ENCODE measurements at regions not wholly inside any gene's neighbourhood (a gene's known extent, or its start where the extent isn't known, plus 50 kb on each side); places are given as distances from the start of the nearest gene placed in this dataset.

DNA sequence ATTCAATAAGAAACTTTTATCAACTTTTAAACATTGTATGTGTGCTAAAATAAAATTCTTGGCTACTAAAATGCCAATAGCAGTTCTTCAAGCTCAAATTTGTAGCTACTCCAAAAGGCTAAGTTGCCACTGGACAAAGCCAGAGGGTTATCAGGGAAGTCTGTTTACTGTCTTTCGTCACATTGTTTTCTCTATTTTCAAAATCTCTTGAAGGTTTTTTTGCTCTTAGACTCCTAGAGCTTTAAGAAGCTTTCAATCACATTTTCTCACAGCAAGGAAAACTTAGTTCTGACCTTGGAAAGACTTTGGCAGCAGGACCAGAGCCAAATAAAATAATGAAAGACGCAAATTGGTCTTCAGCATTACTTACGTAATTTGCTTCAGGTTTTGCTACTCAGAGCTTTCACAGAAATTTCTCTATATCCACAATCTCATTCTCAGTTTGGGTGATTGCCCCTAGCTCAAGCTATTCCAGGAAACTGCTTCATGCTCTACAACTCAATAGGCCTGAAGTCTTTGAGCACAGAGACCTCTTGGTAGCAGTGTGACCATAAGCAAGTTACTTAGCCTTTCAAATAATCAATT lies 257.7 kb downstream of the GABRG2 start:
- no peak for DNase-seq

DNA sequence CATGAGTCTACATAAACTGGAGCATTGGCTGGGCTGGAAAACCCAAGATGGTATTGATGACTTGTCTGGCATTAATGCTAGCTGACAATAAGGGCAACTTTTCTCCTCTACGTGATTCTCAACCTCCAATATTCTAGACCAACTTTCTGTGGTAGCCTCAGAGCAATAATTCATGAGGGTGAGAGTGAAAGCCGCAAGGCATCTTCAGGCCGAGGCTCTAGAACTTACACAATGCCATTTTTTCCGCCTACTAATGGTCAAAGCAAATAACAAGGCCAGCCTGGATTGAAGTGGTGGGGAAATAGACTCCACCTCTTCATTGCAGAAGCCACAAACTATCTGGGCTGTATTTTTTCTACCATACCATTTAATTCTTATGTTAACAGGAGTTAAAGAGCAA lies 267.4 kb downstream of the GABRG2 start:
- no peak for DNase-seq

DNA sequence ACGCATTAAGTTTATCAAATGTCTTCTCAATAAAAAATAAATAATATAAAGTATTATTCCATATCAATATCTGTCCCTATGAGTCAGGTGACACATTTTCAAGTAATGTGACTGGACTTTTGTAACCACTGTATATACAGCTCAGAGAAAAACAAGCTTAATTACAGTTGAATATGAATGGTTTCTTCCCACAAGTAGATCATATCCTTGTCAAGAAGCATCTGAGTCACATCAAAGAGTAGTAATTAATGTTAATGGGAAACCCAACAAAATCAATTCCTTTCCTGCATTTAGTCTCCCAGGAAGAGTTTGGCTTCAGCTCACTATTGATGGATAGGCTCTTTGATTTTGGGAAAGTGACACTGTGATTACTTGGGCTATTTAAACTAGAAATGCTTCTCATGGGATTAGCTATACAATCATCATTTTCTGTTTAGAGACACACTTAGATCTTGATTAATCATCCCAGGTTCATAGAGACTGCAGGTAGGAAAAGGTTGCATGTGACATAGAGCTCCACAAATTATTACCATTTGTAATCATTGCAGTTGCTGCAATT lies 292.9 kb downstream of the GABRG2 start:
- no peak for DNase-seq

DNA sequence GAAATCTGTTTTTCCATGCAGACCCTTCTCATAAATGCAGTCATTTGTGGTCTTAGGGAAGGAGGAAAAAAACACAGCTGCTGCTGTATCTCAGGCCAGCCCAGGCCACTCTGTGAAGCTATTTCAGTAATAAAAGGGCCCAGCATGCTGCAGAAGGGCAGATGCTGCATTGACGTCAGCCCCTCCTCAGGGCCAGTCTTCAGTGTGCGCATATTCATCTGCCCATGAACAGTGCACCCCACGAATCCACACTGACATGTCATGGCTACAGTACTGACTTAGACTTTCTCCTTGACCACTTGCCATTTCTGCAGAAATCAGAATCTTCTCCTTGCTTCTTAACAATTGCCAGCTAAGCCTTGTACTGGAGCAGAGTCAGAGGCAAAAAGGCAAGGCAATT lies 304.7 kb downstream of the GABRG2 start:
- DNase-seq, result no peak

DNA sequence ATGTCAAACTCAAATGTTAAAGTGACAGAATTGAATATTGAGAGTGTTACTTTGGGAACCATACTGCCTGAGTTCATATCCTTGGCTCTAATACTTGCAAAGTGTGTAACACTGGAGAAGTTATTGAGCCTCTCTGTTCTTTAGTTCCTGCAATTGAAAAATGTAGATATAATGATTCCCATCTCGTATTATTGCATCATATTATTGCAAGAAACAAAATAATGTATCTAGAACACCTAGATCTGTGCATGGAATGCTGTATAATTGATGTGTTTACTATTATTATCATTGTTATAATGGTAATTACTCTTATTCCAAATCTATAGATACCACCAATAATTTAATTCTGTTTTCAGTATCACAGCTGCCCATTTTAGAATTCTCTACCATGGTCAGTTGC lies 310.3 kb downstream of the GABRG2 start:
- no peak for DNase-seq

DNA sequence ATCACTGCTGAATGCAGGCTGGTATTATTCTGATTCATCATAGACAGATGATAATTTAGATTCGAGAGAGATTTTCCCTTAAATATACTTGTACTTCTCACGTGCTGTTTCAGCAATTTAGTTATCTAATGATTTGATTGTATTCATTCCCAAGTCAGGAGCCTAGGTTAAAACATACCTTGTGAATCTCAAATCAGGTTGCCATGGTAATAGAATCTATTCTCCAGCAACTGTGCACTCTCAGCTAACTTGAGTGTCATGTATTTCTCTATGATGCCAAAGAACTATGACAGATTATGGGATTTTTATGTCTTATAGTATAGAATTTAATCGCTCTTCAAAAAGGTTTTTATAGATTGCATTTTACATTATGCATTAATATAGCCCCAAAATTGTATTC lies 315.3 kb downstream of the GABRG2 start:
- DNase-seq, result no peak

DNA sequence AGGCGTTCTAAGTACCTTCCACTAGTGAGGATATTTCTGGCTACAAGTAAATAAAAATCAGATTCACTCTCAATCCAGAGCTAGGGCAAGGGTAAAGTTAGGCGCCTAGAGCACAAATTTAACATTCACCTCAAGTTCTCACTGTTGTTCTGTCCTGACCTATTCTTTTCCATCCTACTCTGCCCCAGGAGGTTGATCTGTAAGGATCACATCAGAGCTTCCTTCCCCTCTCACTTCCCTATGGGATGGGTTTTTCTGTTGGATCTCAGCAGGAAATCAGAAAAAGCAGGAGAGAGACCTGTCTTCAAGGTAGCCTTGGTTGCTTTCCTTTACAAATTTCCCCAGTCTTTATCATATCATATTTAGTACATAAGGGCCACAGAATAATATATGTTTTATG lies 316.7 kb downstream of the GABRG2 start:
- no peak for DNase-seq

DNA sequence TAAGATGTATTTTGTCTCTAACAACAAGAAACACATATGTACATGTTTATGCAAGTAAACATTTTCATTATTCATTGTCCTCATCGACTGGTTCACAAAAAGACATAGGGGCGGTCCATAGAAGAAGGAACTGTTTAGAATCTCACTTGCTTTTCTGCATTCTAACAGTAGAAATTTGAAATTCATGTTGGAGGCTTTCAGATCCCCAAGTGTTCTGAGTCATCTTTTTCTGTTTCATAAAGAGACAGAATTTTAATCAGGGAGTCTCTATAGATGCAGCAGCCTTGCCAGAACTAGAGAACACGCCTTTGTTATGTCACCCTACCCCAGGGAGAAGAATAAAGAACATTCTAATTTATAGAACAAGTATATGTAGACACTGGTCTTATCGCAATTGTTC lies 324.3 kb downstream of the GABRG2 start:
- DNase-seq, result no peak

DNA sequence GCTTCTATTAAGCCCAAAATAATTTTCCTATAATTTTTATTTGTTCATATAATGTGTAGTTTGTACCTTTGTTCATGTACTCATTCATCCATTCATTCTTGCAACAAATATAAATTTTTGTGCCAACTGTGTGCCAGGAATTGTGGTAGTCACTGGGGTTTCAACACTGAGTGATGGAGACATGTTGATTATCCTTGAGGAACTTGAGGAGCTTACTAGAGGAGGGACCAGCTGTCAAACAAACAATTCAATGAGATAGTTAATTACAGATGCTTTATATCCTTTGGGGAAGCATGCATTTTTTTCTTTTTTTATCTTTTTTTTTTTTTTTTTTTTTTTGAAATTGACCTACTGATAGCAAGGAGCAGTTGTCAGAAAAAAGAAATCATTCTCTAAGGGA lies 324.8 kb downstream of the GABRG2 start:
- DNase-seq, result no peak

DNA sequence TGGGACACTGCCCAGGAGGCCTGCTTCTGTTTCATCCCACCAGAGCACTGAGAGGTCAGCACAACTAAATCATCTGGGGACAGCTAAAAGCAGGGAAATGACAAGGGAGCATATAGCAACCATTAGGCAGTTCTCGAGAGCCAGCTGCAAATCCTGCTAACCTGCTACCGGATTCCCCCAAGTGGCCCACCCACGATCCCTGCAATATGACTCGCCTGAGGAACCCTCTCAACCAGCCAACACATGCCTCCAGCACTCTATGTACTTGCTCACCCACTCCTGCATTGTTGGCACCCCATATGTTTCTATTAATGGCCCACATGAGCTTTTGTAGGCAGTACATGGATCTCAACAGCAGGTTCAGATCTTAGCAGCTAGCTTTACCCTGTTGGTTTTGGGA lies 326.0 kb downstream of the GABRG2 start:
- no peak for DNase-seq

DNA sequence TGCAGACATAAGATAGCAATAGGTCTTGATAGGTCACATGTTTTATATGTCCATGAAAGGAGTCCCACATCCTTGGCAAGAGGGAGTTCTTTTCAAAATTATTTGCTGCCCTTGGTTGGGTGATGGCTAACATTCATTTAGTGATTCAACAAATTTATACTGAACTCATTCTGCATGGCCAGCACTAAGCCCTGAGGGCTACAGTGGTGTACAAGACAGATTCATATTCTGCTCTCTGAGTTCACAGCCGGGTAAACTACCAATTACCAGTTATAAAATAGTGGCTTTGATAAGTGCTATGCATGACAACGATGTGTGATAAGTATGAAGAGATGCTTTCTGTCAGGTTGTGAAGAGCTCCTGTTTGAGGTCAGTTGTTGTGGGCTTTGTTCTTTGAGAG lies 340.0 kb downstream of the GABRG2 start:
- DNase-seq, result no peak

DNA sequence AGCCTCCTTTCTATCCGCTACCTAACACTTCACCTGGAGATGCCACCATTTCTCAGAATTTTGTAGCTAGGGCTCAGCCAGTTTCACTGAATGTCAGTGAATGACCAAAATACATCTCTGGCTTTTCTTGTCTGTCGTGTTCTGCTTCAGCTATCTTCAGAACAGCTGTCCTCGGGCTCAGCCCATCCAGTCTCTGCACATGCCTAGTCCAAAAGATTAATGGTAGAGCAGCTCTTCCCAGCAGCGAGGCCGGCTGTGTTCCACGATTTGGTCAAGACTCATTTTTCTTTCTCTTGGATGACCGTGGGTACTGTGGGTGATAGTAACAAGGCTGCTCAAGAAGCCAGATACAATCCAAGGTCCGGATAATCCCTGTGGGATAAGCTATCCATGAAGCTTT lies 342.8 kb downstream of the GABRG2 start:
- DNase-seq, result no peak

DNA sequence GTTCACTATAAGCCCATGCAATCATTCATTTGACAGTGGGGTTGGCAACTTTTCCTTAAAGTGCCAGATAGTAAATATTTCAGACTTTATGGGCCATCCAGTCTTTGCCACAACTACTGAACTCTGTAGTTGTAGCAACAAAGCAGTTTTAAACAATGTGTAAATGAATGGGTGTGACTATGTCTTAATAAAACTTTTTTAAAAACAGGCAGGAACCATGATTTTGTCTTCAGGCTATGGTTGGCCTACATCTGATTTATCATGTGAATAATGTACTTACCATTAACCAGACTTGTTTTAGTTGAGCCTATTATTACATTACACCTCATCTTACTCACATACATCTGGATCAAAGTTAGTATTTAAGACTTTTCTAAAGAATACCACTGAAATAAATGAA lies 361.6 kb downstream of the GABRG2 start:
- DNase-seq, result no peak

DNA sequence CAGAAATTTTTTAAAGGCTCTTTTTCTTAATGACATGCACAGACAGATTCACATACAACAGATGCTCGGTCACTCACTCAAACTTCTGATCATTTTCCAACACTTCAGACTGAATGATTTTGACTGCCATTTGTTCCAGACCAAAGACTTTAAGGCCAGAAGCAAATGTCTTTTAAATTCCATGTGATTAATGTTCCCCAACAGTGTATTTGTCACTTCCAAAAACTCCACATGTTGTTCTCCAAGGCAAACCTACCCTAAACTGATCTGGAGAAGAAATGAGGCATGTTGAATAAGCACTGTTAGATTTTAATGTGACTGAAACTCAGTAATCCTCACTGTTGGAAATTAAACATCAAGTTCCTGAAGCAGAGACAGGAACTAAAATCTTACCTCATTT lies 366.7 kb downstream of the GABRG2 start:
- no peak for DNase-seq

DNA sequence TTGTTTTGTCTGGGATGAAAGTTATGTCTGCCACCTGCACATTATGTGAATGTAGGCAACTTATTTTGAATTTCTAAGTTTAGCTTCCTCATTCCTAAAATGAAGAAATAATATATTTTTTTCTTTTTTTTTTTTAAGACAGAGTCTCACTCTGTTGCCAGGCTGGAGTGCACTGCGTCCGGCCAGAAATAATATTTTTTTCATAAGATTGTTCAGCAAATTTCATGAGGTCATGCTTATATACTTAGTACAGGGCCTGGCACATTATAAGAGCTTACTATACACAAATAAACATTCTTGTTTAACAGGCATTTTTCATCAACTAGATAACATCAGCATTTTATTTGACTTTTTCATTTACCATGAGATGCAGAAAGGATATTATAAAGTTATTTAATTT lies 368.5 kb downstream of the GABRG2 start:
- no peak for DNase-seq

DNA sequence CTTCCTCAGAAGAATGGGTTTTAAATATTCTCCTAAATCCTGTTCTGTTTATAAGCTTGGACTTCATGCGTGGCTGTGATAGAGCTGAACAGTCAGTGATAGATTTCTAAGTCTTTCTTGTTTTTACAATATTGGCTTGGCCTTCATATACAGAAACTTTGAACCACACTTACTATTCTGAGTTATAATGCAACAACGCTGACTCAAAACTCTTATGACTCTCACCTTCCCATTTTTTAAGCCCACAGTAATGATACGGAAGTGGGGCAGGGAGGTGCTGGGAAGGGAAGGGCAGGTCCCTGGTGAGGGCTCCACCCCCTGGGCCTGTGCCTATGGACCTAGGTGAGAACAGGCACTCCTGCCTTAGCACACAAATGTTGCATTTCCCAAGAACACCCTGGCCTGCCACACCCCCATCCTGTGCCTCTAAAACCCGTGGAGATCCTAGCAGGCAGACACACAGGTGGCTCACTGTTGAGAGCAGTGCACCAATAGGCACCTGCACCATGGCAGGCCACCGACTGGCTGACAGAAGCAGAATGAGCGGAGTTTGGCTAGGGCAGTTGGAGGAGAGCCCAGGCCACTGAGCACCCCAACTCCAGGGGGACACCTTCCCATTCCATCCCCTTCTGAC lies 376.7 kb downstream of the GABRG2 start:
- DNase-seq, result no peak

DNA sequence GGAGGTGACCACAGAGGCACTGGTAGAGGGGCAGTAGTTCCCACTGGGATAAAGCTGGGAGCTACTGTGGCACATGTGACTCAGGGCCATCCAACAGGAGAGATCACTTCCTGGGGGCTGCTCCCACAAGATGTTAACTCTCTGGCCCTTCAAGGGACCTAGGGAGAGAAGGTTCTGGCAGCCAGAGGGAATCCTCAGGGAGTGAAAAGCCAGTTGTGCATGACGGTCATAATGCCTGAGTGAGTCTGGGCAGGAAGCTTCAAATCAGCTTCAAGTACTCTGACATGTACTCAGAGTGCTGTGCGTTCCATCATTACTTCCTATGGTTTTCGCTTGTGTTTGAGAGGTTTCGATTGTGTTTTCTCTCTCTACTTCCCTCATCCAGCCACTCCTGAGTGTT lies 388.5 kb downstream of the GABRG2 start:
- DNase-seq, result no peak

DNA sequence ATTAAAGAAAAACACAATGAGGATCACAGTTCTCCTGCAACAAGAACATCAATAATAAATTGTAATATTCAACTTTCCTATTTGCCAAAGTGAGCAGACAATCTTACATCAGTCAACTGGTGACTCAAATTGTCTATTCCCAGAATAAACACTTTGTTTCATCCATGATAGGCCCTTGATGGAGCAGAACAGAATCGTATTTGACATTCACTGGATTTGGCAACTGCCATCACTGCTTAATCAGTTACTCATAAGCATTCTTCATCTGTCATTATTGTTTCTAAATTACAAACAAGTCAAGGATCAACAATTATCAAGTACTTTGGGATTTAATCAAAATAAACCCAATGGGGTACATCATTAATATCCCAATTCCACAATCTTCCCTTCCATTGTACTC lies 398.4 kb downstream of the GABRG2 start:
- DNase-seq, result no peak

DNA sequence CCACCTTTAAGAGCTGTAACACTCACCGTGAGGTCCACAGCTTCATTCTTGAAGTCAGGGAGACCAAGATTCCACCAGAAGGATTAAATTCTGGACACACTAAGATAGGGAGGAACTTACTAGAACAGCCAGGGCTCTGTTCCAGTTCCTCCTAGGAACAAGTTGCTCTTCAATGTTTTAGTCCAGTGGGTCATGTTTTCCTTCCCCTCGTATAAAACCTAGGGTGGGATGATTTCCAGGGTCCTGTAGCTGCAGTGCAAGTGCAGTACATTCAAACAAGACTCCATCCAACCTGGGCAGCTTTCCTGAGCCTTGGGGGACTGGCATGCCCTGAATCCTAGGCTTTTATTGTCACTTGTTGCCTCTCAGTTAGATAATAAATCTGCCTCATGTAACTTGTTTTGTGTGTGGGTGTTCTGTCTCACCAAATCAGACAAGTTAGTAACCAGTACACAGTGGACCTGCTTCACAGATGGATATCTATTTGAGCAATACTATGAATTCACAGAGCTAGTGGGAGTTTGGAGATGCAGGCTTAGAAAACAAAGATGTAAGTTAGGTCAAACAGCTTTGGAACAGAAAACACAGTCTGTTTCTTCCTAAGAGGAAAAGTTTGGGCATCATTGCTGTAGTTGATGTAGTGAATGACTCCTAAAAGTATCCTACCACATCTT lies 405.6 kb downstream of the GABRG2 start:
- no peak for DNase-seq

DNA sequence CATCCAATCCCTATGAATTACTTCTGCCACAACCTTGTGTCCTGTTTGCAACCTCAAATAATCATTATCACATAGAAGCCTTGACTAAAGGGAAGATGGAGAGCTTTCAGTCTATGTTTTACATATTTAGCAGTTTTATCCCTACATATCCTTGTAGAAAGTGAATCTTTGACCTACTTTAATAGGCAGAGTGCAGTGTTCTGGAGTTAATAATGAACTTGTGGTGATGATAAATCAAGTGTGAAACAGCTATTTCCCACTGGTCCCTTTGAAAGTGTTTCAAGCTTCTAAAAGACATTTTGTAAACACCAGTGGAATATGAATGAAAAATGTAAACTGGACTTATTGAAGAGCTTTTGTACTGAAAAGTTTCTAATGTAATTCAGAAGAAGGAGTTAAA lies 406.7 kb downstream of the GABRG2 start:
- no peak for DNase-seq

DNA sequence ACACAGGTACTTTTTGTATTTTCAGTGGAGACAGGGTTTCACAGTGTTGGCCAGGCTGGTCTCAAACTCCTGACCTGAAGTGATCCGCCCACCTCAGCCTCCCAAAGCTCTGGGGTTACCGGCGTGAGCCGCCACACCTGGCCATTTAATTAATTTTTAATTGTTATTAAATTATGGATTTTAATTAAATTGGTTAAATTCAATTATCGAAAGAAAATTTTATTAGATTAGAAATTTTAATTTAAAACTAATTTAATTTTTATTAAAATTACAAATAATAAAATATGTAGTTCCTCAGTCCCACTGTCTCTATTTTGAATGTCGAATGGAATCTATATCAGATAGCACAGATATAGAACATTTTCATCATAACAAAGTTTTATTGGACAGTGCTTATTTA lies 416.5 kb downstream of the GABRG2 start:
- no peak for DNase-seq

DNA sequence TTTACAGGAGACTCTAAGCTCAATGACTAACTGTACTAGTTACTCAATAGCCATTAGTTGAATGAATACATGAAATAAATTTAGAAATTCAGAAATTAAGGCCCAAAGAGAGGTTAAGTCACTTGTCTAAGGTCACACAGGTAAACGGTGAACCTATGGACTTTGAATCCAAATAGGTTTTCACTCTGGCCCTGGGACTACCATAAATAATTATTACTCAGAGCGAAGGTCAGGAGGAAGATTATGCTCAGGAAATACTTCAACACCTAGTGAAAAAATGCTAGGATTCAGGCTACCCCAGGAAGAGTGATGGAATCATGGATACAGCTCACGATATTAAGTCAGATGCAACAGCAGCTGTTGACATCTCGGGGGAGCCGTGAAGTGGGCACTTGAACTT lies 417.4 kb downstream of the GABRG2 start:
- DNase-seq, result no peak

DNA sequence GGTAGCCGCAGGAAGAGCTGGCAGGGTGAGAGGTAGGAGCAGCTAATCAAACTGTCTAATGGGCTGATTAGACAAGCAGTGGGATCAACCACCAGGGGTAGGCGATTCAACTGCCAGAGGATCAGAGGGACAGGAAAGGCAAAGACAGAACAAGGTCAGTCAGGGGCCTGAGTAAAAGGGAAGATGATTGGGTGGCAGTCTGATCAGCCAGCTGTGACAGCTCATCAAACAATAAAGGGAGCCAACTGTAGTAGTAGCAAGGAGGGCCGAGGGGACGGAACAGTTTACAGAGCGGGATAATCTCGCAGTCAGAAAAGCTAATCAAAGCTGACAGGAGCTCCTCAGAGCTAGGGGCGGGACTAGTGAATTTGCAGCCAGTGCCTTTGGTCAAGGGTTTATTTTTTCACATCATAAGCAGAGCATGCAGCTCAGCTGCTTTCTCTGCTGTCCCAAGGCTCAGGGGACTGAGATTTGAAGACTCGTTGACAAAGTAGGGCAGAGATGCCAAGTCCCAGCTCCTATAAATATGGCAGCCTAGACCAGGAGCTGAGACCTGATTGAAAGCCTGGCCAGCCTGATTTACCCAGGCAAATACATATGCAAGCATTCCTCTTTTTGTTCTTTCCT lies 418.2 kb downstream of the GABRG2 start:
- no peak for DNase-seq

All from NCI-H510A treated with DMSO at 0.1 percent for 48 hours (cell line).